Karpas-422 (cell line): ENCODE measurements at regions not wholly inside any gene's neighbourhood (a gene's known extent, or its start where the extent isn't known, plus 50 kb on each side); places are given as distances from the start of the nearest gene placed in this dataset.

Experiments
- DNase-seq: peaks from one replicate; pipeline ENCODE4 v3.0.0-alpha.2; 2015
- H2AFZ ChIP-seq: fragments of 200-600 bp; sonication (generic); 2 replicates; pipeline ENCODE4 v1.6.1; 2014; ENCODE audit warnings: antibody characterized with exemption, low read length, mixed read lengths
- H3K27ac ChIP-seq: fragments of 200-600 bp; sonication (generic); 2 replicates; pipeline ENCODE4 v1.5.1; 2014; ENCODE audit warnings: mild to moderate bottlenecking, low read length, moderate library complexity
- H3K27me3 ChIP-seq: fragments of 200-600 bp; sonication (generic); 2 replicates; pipeline ENCODE4 v1.6.1; 2014; ENCODE audit warnings: low read length, mixed read lengths
- H3K36me3 ChIP-seq: fragments of 200-600 bp; sonication (generic); 2 replicates; pipeline ENCODE4 v1.6.1; 2014; ENCODE audit warnings: low read length, mixed read lengths; ENCODE audit not compliant: insufficient read depth
- H3K4me1 ChIP-seq: fragments of 200-600 bp; sonication (generic); 2 replicates; pipeline ENCODE4 v1.6.1; 2014; ENCODE audit warnings: mild to moderate bottlenecking, low read length, mixed read lengths
- H3K4me2 ChIP-seq: fragments of 200-600 bp; sonication (generic); 2 replicates; pipeline ENCODE4 v1.6.1; 2014; ENCODE audit warnings: low read length, low read depth, mild to moderate bottlenecking; ENCODE audit not compliant: poor library complexity, severe bottlenecking
- H3K4me3 ChIP-seq: fragments of 200-600 bp; sonication (generic); 2 replicates; pipeline ENCODE4 v1.5.1; 2014; ENCODE audit warnings: mild to moderate bottlenecking, antibody characterized with exemption, low read length, mixed read lengths
- H3K79me2 ChIP-seq: fragments of 200-600 bp; sonication (generic); 2 replicates; pipeline ENCODE4 v1.6.1; 2014; ENCODE audit warnings: mild to moderate bottlenecking, low read length, mixed read lengths
- H3K9ac ChIP-seq: fragments of 200-600 bp; sonication (generic); 2 replicates; pipeline ENCODE4 v1.6.0; 2014; ENCODE audit warnings: low read length
- H3K9me2 ChIP-seq: fragments of 200-600 bp; sonication (generic), shearing (Covaris generic); replicated peaks from 2 replicates; pipeline ENCODE4 v1.6.0; 2014; ENCODE audit warnings: mild to moderate bottlenecking, low read length, moderate library complexity; ENCODE audit not compliant: insufficient read depth
- H3K9me3 ChIP-seq: fragments of 300-700, 200-600 bp; sonication (generic); 2 replicates; pipeline ENCODE4 v1.6.1; 2014; ENCODE audit warnings: low read length, mixed read lengths
- H4K20me1 ChIP-seq: fragments of 200-600 bp; sonication (generic); 2 replicates; pipeline ENCODE4 v1.6.1; 2014; ENCODE audit warnings: mild to moderate bottlenecking, antibody characterized with exemption, low read length, low read depth; ENCODE audit not compliant: insufficient read depth

DNA sequence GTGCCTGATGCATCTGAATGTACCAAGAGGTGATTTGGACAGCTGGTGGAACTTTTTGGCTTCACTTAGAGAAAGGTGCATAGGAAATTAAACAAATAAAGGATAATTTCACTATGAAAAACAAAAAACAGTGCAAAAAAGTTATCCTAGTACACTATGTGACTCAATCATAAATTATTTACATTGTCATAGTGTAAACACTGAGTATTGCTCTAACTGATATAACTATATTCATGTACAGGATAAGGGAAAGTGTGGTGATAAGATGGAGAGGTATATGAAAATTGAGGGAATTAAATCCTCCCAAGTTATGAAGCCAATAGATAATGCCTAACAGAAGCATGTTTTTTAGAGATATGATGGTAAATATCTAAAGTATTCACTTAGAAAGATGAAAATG, 50.2 kb upstream of the CPNE4 start:
- H3K36me3 ChIP-seq: no peaks in the 10 kb centered on the region
- no peak overlapping the region for H3K4me3 ChIP-seq
- no peak overlapping the region for H3K9ac ChIP-seq
- no peak overlapping the region for H3K4me2 ChIP-seq
- no peak overlapping the region for H3K27ac ChIP-seq
- no peak overlapping the region for H2AFZ ChIP-seq
- no peaks in the 10 kb centered on the region for H3K4me1 ChIP-seq
- no peaks in the 10 kb centered on the region for H4K20me1 ChIP-seq
- DNase-seq: no peak
- H3K27me3 ChIP-seq: no peaks in the 10 kb centered on the region
- no peaks in the 10 kb centered on the region for H3K9me3 ChIP-seq
- H3K9me2 ChIP-seq: no peaks in the 10 kb centered on the region
- H3K79me2 ChIP-seq: no peaks in the 10 kb centered on the region

- Histone ChIP-seq H3K9ac (no peak overlapping the region), H3K4me2 (no peak overlapping the region), H3K79me2 (no peaks in the 10 kb centered on the region), H3K27ac (no peak overlapping the region), H3K9me2 (no peaks in the 10 kb centered on the region), H3K4me1 (no peaks in the 10 kb centered on the region), H3K4me3 (no peak overlapping the region), H3K36me3 (no peaks in the 10 kb centered on the region), H3K9me3 (no peaks in the 10 kb centered on the region), H4K20me1 (no peaks in the 10 kb centered on the region), H3K27me3 (no peaks in the 10 kb centered on the region), H2AFZ (no peak overlapping the region)
- DNase-seq: no peak
These were observed 52.5 kb upstream of the CPNE4 start for GRCh38 chr3:132087356-132087755.

GRCh38 chr3:132088291-132088690, 53.5 kb upstream of the CPNE4 start:
- no peak overlapping the region for H3K4me2 ChIP-seq
- H2AFZ ChIP-seq: no peak overlapping the region
- H4K20me1 ChIP-seq: no peaks in the 10 kb centered on the region
- H3K27ac ChIP-seq: no peak overlapping the region
- no peaks in the 10 kb centered on the region for H3K9me2 ChIP-seq
- no peaks in the 10 kb centered on the region for H3K79me2 ChIP-seq
- DNase-seq: no peak
- H3K4me3 ChIP-seq: no peak overlapping the region
- no peaks in the 10 kb centered on the region for H3K36me3 ChIP-seq
- H3K9me3 ChIP-seq: no peaks in the 10 kb centered on the region
- H3K9ac ChIP-seq: no peak overlapping the region
- no peaks in the 10 kb centered on the region for H3K4me1 ChIP-seq
- no peaks in the 10 kb centered on the region for H3K27me3 ChIP-seq

DNA sequence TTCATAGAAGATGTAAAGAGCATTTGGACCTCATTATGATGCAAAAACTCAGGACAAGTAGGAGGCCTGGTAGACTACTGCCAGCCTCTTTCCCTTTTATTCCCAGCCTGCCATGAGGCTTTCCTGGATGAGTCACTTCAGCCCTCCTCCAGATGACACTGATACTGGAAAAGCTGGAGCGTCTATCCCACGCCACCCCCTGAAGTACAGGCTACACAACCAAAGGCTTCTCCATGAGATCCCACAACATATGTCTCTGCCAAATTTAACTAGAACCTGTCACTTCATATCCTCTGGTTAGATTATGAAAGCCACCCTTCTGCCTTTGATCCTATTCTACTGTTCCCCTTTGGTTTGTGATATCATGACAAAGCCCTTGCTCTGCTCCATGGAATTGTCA, 56.1 kb upstream of the CPNE4 start:
- Histone ChIP-seq H3K4me2 (no peak overlapping the region), H3K4me3 (no peak overlapping the region), H3K9ac (no peak overlapping the region), H3K79me2 (no peaks in the 10 kb centered on the region), H4K20me1 (no peaks in the 10 kb centered on the region), H3K36me3 (no peaks in the 10 kb centered on the region), H3K27ac (no peak overlapping the region), H2AFZ (no peak overlapping the region), H3K9me2 (no peaks in the 10 kb centered on the region), H3K9me3 (no peaks in the 10 kb centered on the region), H3K4me1 (no peaks in the 10 kb centered on the region), H3K27me3 (no peaks in the 10 kb centered on the region)
- no peak for DNase-seq

- Histone ChIP-seq H2AFZ (no peak overlapping the region), H3K36me3 (no peaks in the 10 kb centered on the region), H4K20me1 (no peaks in the 10 kb centered on the region), H3K4me2 (no peak overlapping the region), H3K79me2 (no peaks in the 10 kb centered on the region), H3K4me1 (no peaks in the 10 kb centered on the region), H3K9me3 (no peaks in the 10 kb centered on the region), H3K27ac (no peak overlapping the region), H3K27me3 (no peaks in the 10 kb centered on the region), H3K4me3 (no peak overlapping the region), H3K9me2 (no peaks in the 10 kb centered on the region), H3K9ac (no peak overlapping the region)
- no peak for DNase-seq
These were observed 81.8 kb upstream of the CPNE4 start for GRCh38 chr3:132116601-132117000.

DNA sequence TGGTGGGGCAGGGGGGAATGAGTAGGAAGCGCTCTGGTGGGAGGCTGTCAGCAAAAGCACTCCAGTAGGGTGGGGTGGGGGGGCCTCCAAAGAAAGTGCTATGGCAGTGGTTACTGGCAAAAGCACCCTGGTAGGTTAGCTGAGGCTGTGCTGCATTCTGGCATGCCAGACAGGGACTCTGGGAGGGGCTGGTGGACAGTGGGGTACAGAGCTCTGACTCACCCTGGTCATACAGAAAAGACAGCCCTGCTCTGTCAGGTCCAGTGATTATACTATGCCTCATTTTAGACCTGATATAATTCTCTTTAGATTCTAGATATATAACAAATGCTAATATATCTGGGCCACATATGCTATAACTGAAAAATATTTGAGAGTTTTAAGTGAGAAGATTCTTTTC, 82.8 kb upstream of the CPNE4 start:
- Histone ChIP-seq H3K36me3 (no peaks in the 10 kb centered on the region), H4K20me1 (no peaks in the 10 kb centered on the region), H3K9ac (no peak overlapping the region), H3K79me2 (no peaks in the 10 kb centered on the region), H3K4me3 (no peak overlapping the region), H3K27me3 (no peaks in the 10 kb centered on the region), H3K4me2 (no peak overlapping the region), H2AFZ (no peak overlapping the region), H3K9me2 (no peaks in the 10 kb centered on the region), H3K4me1 (no peaks in the 10 kb centered on the region), H3K27ac (no peak overlapping the region), H3K9me3 (no peaks in the 10 kb centered on the region)
- DNase-seq: no peak

GRCh38 chr3:132119531-132119930, 84.7 kb upstream of the CPNE4 start:
- Histone ChIP-seq H2AFZ (no peak overlapping the region), H3K4me1 (no peaks in the 10 kb centered on the region), H3K9me3 (no peaks in the 10 kb centered on the region), H3K9me2 (no peaks in the 10 kb centered on the region), H3K4me3 (no peak overlapping the region), H3K4me2 (no peak overlapping the region), H3K27ac (no peak overlapping the region), H3K27me3 (no peaks in the 10 kb centered on the region), H3K79me2 (no peaks in the 10 kb centered on the region), H3K36me3 (no peaks in the 10 kb centered on the region), H3K9ac (no peak overlapping the region), H4K20me1 (no peaks in the 10 kb centered on the region)
- no peak for DNase-seq

DNA sequence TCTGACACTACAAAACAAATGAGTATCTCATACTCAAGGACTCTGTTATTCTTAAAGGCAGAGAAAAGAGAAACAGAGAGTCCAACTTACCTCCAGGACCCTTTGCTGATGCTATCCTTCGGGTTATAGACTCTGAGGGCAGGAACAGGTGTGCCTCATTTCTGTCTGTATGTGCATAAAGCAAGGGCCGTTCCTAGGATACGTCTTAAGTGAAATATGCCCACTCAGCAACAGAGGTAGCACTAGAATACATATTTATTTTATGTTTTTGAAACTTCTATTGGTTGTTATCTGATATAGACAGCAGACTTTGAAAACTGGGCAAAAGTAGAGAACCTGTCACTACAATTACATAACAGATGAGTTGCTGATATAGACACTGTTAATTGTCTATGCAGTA, 89.3 kb upstream of the CPNE4 start:
- no peak overlapping the region for H3K9ac ChIP-seq
- H3K9me2 ChIP-seq: no peaks in the 10 kb centered on the region
- no peaks in the 10 kb centered on the region for H3K27me3 ChIP-seq
- no peaks in the 10 kb centered on the region for H3K9me3 ChIP-seq
- no peaks in the 10 kb centered on the region for H4K20me1 ChIP-seq
- H3K4me2 ChIP-seq: no peak overlapping the region
- no peaks in the 10 kb centered on the region for H3K4me1 ChIP-seq
- no peak for DNase-seq
- no peak overlapping the region for H3K4me3 ChIP-seq
- H2AFZ ChIP-seq: no peak overlapping the region
- H3K27ac ChIP-seq: no peak overlapping the region
- H3K36me3 ChIP-seq: no peaks in the 10 kb centered on the region
- no peaks in the 10 kb centered on the region for H3K79me2 ChIP-seq

DNA sequence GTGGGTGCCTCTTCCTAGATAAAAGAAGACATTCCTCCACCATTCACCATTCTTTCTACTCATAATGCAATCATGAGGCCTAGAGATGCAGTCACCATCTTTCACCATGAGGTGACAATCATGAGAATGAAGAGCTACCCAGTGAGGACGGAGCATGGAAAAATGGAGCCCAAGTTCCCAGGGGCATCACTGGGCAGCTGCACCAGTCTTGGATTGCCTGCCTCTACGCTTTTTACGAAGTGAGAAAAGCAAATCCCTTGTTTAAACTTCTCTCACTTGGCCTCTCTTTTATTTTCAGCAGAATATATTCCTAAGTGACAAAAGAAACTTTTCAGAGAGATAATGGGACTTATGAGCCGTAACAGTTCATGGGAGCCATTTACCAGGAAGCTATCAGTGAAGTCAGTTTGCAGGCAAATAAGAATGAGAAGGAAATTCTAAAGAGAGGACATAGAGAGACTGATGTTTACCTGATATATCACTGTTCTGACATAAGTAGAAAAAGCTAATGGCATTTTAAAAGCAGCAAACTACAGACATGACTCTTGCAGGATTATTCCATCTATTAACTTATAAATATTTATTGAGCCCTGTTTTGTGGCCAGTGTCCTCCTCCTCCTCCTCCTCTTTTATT, 90.0 kb upstream of the CPNE4 start:
- Histone ChIP-seq H4K20me1 (no peaks in the 10 kb centered on the region), H3K4me3 (no peak overlapping the region), H3K4me1 (no peaks in the 10 kb centered on the region)

More for the DNA sequence above, 90.0 kb upstream of the CPNE4 start:
- Histone ChIP-seq H3K36me3 (no peaks in the 10 kb centered on the region), H2AFZ (no peak overlapping the region), H3K9me3 (no peaks in the 10 kb centered on the region), H3K9ac (no peak overlapping the region), H3K9me2 (no peaks in the 10 kb centered on the region), H3K4me2 (no peak overlapping the region), H3K27me3 (no peaks in the 10 kb centered on the region), H3K79me2 (no peaks in the 10 kb centered on the region), H3K27ac (no peak overlapping the region)
- DNase-seq: no peak
